ENCODE measurements at regions not wholly inside any gene's neighbourhood (a gene's known extent, or its start where the extent isn't known, plus 50 kb on each side); places are given as distances from the start of the nearest gene placed in this dataset.

GRCh38 chr6:14506656-14507246, 389.2 kb downstream of the CD83 start:
- TF ChIP-seq POLR2AphosphoS5 (IDR thresholded peaks at IDR 0.05; ENCODE audit: low read depth) (no peak), REST (IDR thresholded peaks at IDR 0.05; ENCODE audit: insufficient replicate concordance, low read depth) (no peak), CTCF (IDR thresholded peaks at IDR 0.05; ENCODE audit: insufficient read depth, low read length) (no peak), GABPA (IDR thresholded peaks at IDR 0.05; ENCODE audit: low read depth) (no peak), SPI1 (IDR thresholded peaks at IDR 0.05; ENCODE audit: borderline replicate concordance, low read depth) (no peak)

Data from HL-60 (cell line).